Epithelial cell of proximal tubule (primary cell): ENCODE measurements at regions not wholly inside any gene's neighbourhood (a gene's known extent, or its start where the extent isn't known, plus 50 kb on each side); places are given as distances from the start of the nearest gene placed in this dataset.
"Not testable (repeated sequence)": the region's sequence is repeated elsewhere in the genome, so short reads cannot be mapped to it uniquely, and the experiment has no call there.

Source experiments
- DNase-seq: peaks from one replicate; pipeline ENCODE4 v3.0.0-alpha.2; 2011; ENCODE audit warnings: low read depth
- H3K4me3 ChIP-seq: 2 replicates; pipeline ENCODE4 v1.5.1; 2011; ENCODE audit warnings: low read depth, mild to moderate bottlenecking, low read length
- TF ChIP-seq, protein P1 (sequence below): conservative IDR thresholded peaks from 2 replicates; pipeline ENCODE4 v1.5.1; 2012; ENCODE audit warnings: low read depth, mild to moderate bottlenecking, low read length

- H3K4me3 ChIP-seq = no peak overlapping the region
- no peak for DNase-seq
- TF ChIP-seq, protein P1, sequence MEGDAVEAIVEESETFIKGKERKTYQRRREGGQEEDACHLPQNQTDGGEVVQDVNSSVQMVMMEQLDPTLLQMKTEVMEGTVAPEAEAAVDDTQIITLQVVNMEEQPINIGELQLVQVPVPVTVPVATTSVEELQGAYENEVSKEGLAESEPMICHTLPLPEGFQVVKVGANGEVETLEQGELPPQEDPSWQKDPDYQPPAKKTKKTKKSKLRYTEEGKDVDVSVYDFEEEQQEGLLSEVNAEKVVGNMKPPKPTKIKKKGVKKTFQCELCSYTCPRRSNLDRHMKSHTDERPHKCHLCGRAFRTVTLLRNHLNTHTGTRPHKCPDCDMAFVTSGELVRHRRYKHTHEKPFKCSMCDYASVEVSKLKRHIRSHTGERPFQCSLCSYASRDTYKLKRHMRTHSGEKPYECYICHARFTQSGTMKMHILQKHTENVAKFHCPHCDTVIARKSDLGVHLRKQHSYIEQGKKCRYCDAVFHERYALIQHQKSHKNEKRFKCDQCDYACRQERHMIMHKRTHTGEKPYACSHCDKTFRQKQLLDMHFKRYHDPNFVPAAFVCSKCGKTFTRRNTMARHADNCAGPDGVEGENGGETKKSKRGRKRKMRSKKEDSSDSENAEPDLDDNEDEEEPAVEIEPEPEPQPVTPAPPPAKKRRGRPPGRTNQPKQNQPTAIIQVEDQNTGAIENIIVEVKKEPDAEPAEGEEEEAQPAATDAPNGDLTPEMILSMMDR = no peak
These were observed 175.8 kb downstream of the NPIPB11 start for GRCh38 chr16:29230671-29231096.

DNA sequence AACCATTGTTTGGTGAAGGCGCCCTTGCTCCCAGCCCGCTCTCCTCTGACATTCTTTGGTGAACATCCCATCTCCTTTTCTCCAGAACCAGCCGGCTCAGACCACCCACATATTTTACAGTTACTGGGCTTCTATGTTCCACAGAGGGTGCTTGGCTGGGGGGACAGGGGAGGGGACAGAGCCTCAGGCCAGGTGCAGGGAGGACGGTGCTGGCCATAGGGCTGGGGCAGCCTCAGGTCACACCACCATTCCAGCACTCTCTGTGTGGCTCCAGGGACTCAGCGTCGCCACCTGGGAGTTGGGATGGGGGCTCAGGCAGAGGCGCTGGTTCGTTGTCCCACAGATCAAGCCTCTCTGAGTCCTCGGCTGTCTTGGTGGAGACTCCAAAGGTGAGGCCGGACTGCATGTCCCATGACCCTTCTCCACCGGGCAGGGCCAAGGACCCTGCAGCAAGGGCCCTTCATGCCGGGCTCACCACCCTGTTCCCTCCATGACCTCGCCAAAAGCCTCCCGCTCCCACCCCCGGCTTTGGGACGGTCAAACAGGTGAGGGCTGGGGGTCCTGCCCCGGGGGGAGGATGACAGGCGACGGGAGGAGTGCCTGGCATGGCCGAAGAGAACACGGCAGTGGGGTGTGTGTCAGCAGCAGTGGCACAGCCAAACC lies 176.4 kb downstream of the NPIPB11 start:
- not testable (repeated sequence) for DNase-seq, H3K4me3 ChIP-seq

DNA sequence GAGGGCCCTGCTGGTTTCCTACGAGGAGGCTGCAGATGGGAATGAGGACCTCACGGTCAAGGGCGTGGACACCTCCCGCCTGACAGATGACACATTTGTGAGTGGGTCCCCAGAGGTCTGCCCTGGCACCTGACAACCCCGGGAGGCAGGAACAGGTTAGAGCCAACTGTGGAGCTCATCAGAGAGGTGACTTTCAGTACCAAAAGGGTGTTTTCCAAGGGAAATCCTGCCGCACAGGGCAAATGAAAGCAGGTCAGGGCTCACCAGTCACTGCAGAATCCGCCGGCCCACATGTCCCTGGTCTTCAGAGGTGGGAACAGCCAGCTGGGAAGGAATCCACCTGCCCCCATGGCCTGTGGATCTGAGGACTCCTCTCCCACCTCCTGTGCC lies 176.9 kb downstream of the NPIPB11 start:
- not testable (repeated sequence) for H3K4me3 ChIP-seq

DNA sequence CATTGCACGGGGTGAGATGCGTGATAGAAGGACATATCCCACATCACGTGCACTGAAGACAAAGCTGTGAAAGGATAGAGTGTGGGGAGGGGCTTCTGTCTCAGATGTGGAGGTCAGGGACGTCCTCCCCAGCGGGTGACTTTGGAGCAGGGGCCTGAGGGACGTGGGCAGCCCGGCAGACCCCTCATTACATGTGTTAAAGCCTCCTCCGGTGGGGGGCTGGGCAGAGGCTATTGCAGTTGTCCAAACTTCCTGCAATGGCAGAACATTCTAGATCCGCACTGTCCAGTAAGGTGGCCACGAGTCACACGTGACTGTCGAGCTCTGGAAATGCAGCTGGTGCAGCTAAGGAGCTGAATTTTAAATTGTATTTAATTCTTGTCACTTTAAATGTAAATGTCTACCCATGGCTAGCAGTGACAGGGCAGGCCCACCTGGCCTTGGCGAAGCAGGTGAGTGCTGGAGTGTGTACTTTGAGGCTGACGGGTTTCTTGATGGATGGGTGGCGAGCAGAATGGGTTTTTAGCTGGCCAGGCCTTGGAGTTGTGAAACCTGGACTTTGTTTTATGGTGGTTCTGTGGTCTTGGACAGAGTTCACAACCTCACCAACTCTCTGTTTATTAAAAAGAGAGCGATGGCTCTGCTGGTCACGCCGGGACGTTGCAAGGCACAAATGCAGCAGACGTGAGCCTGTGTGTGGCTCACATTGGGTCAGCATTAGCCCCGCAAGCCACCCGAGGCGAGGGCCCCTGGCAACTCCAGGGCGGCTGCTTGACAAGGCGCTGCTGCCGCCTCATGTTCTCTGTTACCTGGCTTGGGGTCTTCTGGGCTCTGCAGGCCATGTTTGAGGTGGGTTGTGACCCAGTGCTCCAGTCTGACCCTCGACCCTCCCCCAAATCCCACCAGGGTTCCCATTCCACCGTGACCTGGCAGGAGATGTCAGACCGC lies 177.6 kb downstream of the NPIPB11 start:
- not testable (repeated sequence) for H3K4me3 ChIP-seq, DNase-seq

More for the DNA sequence above, 176.9 kb downstream of the NPIPB11 start:
- DNase-seq = not testable (repeated sequence)

- H3K4me3 ChIP-seq, DNase-seq: not testable (repeated sequence)
- TF ChIP-seq, protein P1 = peak; percentile 54
These were observed 178.5 kb downstream of the NPIPB11 start for GRCh38 chr16:29227751-29228663.

DNA sequence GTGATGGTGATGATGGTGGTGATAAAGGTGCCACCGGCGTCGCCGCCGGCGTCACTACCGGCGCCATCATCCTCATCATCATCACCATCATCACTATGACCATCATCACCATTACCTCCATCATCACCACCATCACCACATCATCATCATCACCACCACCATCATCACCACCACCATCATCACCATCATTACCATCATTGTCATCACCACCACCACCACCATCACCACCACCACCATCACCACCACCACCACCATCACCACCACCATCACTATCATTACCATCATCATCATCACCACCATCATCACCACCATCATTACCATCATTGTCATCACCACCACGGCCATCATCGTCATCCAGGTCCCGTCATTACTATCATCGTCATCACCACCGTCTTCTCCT lies 179.7 kb downstream of the NPIPB11 start:
- no peak overlapping the region for H3K4me3 ChIP-seq
- TF ChIP-seq, protein P1 = no peak
- DNase-seq = no peak

- not testable (repeated sequence) for H3K4me3 ChIP-seq, DNase-seq
These were observed 181.8 kb downstream of the NPIPB11 start for GRCh38 chr16:29224675-29225074.

GRCh38 chr16:29222615-29223014 lies 183.9 kb downstream of the NPIPB11 start:
- H3K4me3 ChIP-seq, DNase-seq: not testable (repeated sequence)

DNA sequence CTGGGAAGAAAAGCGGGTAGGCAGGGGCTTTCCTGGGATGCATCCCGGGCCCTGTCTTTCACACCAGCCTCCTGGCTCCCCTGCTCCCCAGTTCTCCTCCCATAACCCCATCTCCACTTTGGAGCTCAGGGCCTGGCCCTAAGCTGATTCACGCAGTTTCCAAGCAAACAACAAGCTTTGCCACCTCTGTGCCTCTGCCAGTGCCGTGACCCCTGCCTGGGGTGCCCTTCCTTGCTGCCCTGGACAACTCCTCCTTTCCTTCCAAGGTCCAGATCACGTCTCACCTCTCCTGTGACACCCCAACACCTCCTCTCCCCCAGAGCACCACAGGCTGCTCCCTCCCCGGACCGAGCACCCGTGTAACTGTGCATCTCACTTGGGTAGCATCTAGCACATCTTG lies 184.5 kb downstream of the NPIPB11 start:
- DNase-seq, H3K4me3 ChIP-seq: not testable (repeated sequence)

DNA sequence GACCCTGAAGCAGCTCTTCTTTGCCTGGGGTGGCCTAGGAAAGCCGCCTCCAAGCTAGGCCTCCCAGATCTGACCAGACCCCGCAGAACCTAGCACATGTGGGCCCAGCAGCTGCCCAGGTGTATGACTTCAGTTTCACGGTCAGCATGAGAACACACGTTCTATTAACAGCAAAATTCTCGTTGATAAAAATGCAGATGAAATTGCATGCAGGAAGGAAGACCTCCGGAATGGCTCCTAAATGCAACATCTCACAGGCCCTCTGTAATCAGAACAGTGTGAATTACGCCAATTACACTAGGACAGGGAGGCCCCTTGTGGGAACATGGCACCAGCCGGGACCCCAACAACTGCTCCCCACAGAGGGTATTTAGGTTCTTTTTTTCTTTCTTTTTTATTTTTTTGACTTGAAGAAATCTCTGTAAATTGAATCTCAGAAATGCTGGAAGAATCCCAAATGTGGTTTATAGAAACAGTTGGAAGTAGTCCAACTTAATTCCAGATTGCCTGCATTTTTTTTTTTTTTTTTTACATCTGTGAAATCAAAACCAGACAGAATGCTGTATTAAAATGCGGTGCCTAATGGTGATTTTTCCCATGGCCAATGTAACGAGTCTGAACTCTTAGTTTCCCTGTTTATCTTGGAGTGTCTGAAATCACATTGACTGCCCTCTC lies 185.1 kb downstream of the NPIPB11 start:
- H3K4me3 ChIP-seq, DNase-seq: not testable (repeated sequence)

- DNase-seq, H3K4me3 ChIP-seq: not testable (repeated sequence)
These were observed 185.8 kb downstream of the NPIPB11 start for GRCh38 chr16:29220647-29221191.

DNA sequence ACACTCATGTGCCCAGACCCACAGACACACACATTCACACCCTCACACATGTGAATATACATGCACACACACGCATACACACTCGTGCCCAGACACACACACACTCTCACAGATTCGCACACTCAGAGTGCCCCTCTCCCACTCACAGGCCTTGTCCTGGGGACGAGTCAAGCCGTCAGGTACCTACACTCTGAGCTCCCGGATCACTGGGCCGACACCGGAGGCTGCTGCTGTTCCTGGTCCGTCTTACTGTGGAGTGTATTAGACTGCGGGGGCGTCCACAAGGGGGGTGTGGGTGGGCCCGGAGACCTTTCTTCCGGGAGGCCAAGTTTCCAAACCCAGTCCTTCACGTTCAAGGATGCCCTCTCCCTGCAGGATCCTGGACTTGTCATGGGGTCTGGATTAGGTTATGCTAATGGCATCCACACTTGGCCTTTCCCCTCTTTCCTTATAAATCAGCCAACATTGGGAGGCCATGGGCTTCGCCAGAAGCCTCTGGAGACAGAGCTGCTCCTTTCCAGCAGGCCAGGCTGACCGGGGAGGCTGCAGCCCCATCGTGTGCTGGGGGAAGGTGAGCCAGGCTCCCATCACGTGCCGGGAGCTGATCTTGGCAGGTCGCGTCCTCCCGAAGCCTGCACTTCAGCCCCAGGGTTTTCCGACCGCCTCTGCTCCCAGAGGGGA lies 186.4 kb downstream of the NPIPB11 start:
- DNase-seq, H3K4me3 ChIP-seq: not testable (repeated sequence)

DNA sequence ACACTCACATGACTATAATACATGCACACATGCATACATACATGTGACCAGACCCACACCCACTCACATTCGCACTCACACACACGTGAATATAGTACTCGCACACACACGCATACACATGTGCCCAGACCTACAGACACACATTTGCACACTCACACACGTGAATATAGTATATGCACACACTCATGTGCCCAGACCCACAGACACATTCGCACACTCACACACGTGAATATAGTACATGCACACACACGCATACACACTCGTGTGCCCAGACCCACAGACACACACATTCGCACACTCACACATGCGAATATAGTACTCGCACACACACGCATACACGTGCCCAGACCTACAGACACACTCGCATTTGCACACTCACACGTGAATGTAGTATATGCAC lies 186.9 kb downstream of the NPIPB11 start:
- DNase-seq, H3K4me3 ChIP-seq: not testable (repeated sequence)
